GM21526 (cell line): ENCODE measurements at regions not wholly inside any gene's neighbourhood (a gene's known extent, or its start where the extent isn't known, plus 50 kb on each side); places are given as distances from the start of the nearest gene placed in this dataset.
"Not testable (repeated sequence)": the region's sequence is repeated elsewhere in the genome, so short reads cannot be mapped to it uniquely, and the experiment has no call there.

Experiments used
- ATAC-seq: cut with Tn5 transposase; IDR thresholded peaks from one replicate; pipeline ENCODE4 v1.9.1; 2021; ENCODE audit warnings: moderate library complexity; ENCODE audit not compliant: unreplicated experiment, low FRiP score

DNA sequence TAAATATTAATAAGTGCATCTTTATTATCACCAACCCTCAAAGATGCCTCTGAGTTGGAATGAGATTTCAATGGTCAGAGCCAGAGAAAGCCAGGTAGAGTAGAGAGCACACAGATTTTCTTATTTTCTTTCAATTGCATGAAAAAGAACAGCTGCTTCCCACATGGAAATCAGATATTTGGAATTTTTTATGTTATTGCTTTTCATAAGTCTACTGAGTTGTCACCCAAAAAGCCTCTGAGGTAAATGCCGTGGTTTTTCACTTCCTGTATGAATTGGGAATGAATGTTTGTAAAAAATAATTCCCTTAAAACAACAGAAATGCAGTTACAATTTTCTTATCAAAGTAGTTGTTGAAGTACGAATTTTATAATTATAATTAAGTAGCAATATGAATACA lies 563.1 kb downstream of the RFPL4B start:
- no peak for ATAC-seq

DNA sequence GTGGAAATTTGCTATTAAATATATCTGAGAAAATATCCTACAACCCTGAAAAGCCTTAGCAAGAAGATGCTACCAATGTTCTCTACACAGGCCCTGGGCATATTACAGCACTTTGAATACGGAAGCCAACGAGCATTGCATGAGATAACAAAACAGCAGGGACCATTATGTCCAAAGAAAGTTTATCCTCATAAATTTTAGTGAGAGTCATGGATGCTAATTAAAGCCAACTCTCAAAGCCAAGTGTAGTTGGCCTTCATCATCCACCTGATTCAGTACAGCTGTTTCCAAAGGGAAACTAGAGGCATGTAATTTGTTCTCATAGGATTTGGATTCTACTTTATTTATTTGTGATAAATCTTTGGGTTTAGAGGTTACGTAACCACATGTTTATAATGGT lies 564.8 kb downstream of the RFPL4B start:
- no peak for ATAC-seq

DNA sequence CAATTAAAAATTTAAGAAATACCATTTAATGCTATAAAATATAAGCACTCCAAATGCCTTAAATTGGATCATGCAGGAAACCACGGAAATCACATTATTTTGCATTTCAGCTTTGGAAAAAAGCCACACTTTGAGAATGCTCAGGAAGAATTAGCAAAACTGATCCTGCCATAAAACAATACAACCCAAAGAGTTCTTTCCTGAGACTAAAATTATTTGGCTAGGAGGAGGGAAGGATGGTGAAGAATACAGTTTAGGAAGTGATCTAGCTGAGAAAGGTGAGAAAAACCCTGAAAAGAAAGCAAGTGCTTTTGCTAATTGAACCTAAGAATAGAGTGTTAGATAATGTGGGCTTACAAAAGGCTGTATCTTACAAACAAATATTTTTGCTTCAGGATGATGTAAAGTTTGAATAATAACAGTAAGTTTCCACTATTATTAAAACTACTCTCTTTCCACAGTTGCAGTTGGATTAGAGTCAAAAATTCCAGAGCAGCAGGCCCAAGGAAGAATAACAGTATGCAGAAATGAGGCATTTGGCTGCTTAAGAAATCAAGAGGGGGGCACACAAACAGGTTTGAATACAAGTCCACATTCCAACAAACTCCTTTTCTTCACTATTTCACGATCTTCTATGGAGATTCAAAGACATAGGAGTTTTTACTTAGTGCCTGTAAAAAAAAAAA lies 565.4 kb downstream of the RFPL4B start:
- no peak for ATAC-seq

DNA sequence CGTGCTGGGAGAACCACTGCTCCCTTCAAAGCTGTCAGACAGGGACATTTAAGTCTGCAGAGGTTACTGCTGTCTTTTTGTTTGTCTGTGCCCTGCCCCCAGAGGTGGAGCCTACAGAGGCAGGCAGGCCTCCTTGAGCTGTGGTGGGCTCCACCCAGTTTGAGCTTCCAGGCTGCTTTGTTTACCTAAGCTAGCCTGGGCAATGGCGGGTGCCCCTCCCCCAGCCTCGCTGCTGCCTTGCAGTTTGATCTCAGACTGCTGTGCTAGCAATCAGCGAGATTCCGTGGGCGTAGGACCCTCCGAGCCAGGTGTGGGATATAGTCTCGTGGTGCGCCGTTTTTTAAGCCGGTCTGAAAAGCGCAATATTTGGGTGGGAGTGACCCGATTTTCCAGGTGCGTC lies 572.6 kb downstream of the RFPL4B start:
- ATAC-seq = not testable (repeated sequence)

DNA sequence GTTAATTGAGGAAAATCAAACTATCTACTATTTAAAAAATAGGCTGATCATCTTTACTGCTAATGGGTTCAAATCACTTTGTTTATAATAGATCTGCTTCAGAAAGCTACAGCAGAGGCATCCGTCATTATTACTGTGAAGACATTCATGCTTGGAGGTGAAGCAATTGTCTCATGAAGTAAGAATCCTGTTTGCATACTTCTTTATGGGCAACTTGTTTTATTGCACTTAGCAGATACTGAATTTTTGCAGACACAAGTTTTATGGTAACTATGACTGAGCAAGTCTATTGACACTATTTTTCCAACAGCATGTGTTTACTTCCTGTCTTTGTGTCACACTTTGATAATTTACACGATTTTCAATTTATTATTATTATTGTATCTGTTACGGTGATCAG lies 573.9 kb downstream of the RFPL4B start:
- no peak for ATAC-seq

DNA sequence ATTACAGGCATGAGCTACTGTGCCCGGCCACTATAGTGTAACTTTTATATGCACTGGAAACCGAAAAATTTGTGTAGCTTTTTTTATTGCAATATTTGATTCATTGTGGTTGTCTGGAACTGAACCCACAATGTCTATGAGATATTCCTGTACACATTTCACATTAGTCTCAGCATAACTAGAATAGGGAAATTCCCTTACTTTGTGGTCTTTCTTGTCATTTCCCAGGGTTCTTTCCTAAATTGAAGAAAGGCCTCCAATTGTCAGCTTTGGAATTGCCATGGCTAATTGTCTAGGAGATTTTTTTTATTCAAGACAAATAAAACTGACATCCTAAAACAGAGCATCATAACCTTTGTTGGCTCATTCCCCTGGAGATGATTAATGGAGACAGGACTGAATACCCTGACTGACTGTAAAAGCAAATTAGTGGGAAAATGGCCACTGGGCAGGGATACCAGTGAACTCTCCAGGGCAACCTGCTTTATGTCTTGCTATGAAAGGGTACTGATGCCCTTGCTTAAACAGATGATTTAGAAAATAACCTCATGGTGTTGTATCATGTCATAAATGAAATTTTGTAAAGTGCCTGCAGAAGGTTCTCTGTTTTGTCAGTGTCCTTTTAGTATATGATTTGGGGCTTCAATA lies 576.9 kb downstream of the RFPL4B start:
- ATAC-seq = no peak

DNA sequence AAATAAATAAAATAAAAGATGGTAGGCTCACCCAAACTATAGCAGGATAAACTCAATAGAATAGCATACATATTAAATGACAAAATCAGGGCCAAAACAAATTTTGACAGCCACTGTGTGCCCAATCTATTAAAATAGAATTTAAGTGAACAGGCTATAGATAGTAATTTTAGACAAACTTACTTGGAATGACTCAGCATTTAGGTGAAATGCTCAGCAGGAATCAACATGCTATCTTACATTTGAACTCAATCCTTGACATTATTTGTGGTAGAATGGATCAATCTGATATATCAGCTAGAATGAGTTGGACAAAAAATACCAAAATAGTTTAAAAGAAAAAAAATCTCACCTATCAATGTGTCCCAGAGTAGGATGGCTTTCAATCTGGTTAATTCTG lies 578.6 kb downstream of the RFPL4B start:
- ATAC-seq = no peak

DNA sequence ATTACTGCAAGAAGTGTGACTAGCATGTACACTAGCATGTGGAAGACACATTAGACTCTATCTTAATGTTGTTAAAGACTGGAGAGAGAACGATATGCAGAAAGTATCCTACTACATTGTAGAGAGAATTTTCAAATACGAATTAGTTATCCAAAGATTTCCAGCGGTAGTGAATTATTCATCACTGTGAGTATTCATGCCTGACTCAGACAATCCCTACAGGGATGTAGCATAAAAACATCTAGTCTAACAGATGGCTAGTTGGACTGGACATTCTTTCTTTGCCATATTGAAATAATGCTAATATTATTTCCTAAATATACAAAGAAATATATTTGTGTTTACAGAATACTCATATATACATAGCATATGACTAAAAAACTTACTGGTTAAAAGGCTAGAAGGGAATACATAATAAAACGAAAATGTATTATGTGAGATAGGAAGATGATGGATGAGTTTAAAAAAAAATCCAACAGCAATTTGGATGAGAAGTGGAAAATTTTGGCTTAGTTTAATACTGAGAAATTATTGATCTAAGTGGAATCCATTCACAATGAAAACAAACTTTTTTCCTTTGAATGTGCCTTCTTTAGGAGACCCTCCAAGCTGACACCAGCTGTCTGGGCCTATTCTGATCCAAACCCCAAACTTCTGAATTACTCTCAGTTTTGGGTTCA lies 580.7 kb downstream of the RFPL4B start:
- no peak for ATAC-seq

DNA sequence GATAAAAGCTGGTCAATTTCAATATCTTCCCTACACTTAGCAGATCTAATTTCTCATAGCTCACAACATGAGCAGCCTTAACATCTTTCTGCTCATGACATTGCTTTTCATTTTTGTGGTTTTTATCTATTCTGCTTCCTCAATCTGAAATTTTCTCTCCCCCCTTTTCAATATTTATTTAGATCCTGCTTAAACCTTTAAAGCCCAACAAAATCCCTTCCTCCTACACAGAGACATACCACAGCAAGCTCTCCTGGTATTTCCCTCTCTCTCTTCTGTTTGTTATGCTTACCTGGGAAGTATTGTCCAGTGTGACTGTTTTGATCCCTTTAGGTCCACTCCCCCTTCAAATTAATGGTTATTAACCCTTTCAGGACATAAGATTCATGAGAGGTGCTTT lies 582.5 kb downstream of the RFPL4B start:
- no peak for ATAC-seq

DNA sequence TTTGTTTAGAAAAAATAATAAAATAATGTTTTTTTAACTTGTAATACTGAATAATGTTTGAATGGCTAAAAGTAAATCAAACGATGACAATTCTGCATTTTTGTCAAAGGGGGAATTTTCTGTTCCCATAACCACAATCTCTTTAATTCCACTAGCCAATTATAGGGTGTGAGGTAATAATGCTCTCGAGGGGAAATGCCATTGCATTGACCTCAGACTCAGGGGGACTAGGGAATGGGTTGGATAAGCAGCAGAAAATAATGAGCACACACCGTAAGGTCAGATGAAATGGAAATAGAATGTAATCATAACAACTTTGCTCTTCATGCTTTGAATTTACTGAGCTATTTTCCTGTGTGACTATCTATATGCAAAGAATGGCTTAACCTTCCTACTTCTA lies 584.7 kb downstream of the RFPL4B start:
- ATAC-seq = no peak

DNA sequence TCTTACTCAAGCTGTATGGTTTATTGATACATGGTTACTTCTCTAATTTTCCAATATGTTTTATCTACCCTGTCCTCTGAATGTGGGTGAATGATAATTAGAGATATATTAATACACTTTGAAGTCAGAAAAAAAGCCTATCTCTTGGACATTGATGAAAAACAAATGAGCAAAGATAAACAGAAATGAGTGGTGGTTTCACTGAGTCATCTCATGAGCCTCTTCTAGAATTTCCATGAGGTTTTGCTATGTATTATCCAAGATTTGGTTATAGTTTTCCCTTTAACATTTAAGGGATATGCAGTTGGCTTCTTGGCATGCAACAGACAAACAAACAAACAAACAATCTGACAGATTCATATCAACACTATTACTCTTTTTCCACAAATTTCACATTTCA lies 586.8 kb downstream of the RFPL4B start:
- no peak for ATAC-seq

DNA sequence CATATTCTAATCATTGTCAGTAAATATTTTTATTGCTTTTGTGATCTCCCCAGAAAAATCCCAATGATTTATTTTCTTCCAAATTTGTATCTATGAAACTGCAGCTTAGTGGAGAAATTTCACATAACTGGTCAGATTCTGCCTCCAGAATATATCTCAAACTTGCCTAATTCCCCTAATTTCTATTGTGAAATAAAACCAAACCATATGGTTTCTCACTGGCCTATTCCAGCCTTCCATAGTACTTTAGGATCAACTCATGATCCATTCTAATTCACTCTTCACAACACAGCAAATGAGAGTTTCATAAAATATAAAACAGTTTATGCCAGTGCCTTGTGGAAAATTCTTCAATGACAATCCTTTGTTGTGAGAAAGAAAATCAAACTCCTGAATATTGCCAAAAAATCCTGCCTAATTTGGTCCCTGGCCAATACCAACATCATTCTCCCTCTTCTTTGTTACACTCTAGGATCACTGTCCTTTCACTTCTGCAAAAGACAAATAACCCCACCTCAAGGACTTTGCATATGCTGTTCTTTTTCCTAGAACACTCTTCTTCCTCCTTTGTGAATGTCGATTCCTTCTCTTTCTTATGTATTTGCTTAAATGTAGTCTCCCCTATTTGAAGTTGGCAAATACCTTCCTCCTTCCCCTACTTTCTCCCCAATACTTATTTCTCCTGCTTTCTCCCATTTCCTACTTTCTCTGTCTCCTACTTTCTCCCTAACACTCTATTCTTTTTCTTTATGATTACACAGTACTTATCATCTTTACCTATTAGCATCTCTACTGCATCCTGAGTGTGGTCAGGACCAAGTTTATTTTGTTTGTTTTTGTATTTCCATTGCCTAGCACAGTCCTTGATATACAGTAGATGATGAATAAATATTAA lies 587.5 kb downstream of the RFPL4B start:
- ATAC-seq = no peak

DNA sequence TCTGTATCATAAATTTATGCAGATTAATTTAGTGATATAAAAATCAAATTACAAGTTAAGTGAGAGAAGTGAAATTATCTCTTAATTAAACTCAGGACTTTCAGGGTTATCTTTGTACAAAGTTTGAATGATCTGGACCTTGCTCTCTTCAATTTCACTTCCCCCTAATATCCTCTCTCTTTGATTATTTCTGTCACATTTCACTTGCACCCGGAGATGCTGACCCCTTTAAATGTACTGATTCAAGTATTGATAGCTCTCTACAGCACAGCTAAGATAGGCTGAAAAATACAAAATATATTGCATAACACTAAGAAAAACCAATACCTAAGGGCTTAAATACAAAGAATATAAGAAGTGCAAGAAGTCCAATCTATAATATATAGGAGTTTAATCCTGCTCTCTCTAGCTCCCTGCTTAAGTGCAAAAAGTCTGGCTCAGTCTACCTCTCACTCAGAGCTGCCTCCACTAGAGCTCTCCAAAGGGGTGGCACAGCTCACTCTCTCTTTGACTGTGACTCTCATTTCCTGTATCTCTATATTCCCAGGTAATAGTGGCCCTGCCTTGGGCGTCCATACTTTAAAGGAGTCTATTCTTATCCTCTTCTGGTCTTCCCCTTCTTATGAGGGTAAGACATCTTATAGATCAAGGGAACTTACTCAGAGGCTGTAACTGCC lies 588.4 kb downstream of the RFPL4B start:
- ATAC-seq = no peak

DNA sequence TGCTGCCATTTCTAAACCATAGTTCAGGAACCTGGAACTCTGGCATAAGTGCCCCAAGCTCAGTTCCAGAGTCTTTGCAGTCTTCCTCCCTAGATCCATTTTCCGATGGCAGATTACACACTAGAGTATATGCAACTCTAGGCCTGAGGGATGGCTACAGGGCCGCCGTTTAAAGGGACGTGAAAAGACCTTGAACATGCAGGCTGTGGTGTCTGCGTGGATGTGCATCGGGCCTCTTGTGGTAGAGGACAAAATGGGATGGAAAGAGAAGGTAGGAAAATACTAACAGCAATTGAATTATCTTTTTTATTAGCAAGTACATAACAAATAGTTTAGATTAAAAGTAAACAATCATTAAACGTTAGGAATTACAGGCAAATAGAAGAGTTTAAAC lies 588.9 kb downstream of the RFPL4B start:
- ATAC-seq = no peak

DNA sequence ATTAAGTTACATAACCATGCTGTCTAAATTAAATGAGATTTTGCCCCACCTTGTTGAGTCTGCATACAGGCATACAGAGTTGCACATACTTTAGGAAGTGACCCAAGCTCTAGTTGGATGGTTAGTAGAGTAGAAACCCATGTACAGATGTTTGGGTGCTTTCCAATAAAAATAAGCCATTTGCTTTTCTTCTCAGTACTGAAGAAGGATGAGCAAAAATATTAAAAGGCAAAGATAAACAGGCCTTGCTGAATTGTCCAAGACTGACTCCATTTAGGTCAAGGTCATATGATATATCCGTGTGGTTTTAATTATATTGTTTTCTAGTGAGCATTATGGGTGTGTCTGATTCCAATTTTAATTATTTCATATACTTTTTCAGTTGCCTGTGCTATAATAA lies 589.4 kb downstream of the RFPL4B start:
- no peak for ATAC-seq

DNA sequence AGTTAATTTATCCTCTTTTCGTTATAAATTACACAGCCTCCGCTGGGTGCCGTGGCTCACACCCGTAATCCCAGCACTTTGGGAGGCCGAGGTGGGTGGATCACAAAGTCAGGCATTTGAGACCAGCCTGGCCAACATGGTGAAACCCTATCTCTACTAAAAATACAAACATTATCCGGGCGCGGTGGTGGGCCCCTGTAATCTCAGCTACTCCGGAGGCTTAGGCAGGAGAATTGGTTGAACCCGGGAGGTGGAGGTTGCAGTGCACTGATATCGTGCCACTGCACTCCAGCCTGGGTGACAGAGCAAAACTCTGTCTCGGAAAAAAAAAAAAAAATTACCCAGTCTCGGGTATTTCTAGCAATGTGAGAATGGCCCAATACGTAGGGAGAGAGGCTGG lies 590.6 kb downstream of the RFPL4B start:
- ATAC-seq = not testable (repeated sequence)

DNA sequence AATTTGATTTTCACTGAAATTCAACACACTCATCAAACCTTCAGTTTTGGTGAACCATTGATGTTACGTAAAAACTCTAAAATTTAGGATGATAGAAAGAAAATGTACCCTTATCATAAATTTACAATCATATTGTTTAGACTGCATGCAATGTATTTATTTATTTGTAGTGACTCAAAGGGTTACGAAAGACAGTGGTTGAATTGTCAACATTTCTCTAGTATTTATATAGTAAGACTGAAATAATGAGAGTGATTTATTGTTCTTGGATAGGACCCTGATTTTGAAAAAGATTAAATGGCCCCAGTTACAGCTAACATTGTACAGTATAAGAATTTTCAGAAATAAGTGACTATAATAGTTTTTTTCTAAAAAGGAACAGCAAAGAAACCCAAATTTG lies 591.5 kb downstream of the RFPL4B start:
- no peak for ATAC-seq

DNA sequence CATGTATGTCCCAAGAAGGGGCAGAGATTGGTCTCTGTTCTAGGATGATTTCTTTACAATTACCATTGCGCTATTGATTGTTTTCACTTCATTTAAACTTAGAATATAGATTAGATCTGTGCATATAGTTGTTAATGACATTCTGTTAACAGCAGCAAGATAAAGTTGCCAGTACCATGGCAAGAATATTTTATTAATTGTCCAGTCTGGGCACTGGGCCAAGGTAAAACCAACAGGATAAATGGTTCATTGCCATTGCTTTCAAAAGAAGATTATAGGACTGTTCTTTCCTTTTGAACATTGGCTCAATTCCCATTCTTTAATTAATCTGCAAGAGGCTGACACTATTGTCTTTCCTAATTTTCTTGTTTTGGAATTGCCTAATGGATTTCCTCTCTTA lies 592.4 kb downstream of the RFPL4B start:
- ATAC-seq = no peak

DNA sequence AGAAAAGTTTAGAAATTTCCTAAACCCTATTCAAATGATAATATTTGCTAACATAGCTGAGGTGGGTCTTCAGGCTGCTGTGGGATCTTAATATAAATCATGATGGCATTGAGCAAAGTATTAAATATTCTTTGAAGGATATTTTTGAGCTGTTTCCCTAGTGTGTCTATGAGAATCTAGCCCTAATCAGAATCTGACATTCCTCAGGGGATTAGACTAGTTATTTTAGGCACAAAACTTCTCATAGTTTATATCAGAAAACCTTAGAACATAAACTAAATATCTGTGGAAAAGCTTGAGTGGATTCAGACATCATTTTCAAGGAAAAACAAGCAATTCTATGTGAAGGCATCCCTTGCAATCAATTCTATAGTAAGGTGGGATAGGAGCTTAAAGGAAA lies 594.5 kb downstream of the RFPL4B start:
- no peak for ATAC-seq

DNA sequence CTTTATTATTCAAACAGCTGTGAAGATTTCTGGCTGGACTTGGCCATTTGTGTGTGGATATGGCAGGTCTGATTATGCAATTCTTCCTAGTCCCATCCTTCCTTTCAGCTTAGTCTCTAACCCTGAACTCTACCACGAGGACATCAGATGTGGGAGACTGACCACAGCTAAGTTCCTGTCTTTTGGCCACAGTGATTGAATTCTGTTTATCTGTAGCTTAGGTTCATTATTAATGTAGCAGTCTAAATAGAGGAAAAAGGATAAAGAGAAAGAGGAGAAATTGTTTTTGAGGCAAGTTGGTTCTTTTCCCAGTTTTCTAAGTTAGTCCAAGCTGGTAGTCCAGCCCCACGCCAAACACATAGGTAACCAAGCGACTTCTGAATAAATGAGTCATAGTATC lies 598.9 kb downstream of the RFPL4B start:
- ATAC-seq = no peak

DNA sequence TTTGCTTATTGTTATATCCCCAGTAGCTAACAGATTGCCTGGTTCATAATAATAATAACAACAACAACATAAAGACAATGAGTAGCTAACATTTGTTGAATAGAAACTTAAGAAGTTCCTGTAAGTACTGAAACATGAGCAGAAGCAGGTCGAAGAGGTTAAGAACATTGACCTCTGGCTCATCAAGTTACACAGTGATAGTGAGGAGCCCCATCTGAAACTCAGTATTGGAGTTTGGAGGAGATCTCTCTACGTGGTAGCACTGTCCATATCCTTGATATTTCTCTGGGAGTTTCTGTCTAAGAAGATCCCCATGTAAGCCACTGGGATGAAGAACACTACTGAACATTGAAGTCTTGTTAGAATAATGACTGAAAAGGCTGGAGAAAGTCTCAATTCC lies 600.4 kb downstream of the RFPL4B start:
- no peak for ATAC-seq
